Left forelimb (tissue), 1 donor: ENCODE measurements at regions not wholly inside any gene's neighbourhood (a gene's known extent, or its start where the extent isn't known, plus 50 kb on each side); places are given as distances from the start of the nearest gene placed in this dataset.

Source experiments
- DNase-seq: peaks from one replicate; pipeline ENCODE4 v3.0.0-alpha.2; 2018; ENCODE audit warnings: low spot score

GRCh38 chr3:34294240-34294639, 495.8 kb downstream of the PDCD6IP start:
- DNase-seq, result no peak

- no peak for DNase-seq
Measured at GRCh38 chr3:34296796-34297195, 498.4 kb downstream of the PDCD6IP start.

- DNase-seq, result no peak
Measured at GRCh38 chr3:34298653-34299052, 500.2 kb downstream of the PDCD6IP start.

GRCh38 chr3:34300621-34301020, 502.2 kb downstream of the PDCD6IP start:
- no peak for DNase-seq

- DNase-seq, result no peak
Measured at GRCh38 chr3:34301313-34301712, 502.9 kb downstream of the PDCD6IP start.

GRCh38 chr3:34305266-34305665, 506.8 kb downstream of the PDCD6IP start:
- DNase-seq, result no peak

GRCh38 chr3:34312684-34313083, 514.3 kb downstream of the PDCD6IP start:
- no peak for DNase-seq

GRCh38 chr3:34319881-34320280, 521.5 kb downstream of the PDCD6IP start:
- no peak for DNase-seq

- DNase-seq, result no peak
Measured at GRCh38 chr3:34323517-34323916, 525.1 kb downstream of the PDCD6IP start.

GRCh38 chr3:34346656-34347055, 548.2 kb downstream of the PDCD6IP start:
- no peak for DNase-seq

- no peak for DNase-seq
Measured at GRCh38 chr3:34351882-34352777, 553.7 kb downstream of the PDCD6IP start.

- DNase-seq, result no peak
Measured at GRCh38 chr3:34352778-34353331, 554.4 kb downstream of the PDCD6IP start.

GRCh38 chr3:34357461-34357860, 559.0 kb downstream of the PDCD6IP start:
- no peak for DNase-seq

- DNase-seq, result no peak
Measured at GRCh38 chr3:34359064-34359463, 560.6 kb downstream of the PDCD6IP start.

GRCh38 chr3:34360713-34361112, 562.3 kb downstream of the PDCD6IP start:
- no peak for DNase-seq

GRCh38 chr3:34361921-34362320, 563.5 kb downstream of the PDCD6IP start:
- no peak for DNase-seq

- DNase-seq, result no peak
Measured at GRCh38 chr3:34362910-34363309, 564.5 kb downstream of the PDCD6IP start.

GRCh38 chr3:34363881-34364280, 565.5 kb downstream of the PDCD6IP start:
- no peak for DNase-seq

GRCh38 chr3:34364335-34364734, 565.9 kb downstream of the PDCD6IP start:
- no peak for DNase-seq

- no peak for DNase-seq
Measured at GRCh38 chr3:34365231-34365630, 566.8 kb downstream of the PDCD6IP start.

- no peak for DNase-seq
Measured at GRCh38 chr3:34365771-34366170, 567.3 kb downstream of the PDCD6IP start.

- DNase-seq, result no peak
Measured at GRCh38 chr3:34367521-34367920, 569.1 kb downstream of the PDCD6IP start.

GRCh38 chr3:34374521-34374920, 576.1 kb downstream of the PDCD6IP start:
- no peak for DNase-seq

GRCh38 chr3:34376691-34377090, 578.3 kb downstream of the PDCD6IP start:
- DNase-seq, result no peak
